OCI-LY3 (cell line): ENCODE measurements at regions not wholly inside any gene's neighbourhood (a gene's known extent, or its start where the extent isn't known, plus 50 kb on each side); places are given as distances from the start of the nearest gene placed in this dataset.

Experiments used
- CTCF ChIP-seq: fragments of 200-600, 300-600 bp; sonication (generic); IDR thresholded peaks from 2 replicates; pipeline ENCODE4 v1.5.1; 2014; ENCODE audit warnings: antibody characterized with exemption, low read length, low read depth
- EZH2phosphoT487 ChIP-seq: fragments of 200-600 bp; shearing (Covaris generic); IDR thresholded peaks from 2 replicates; pipeline ENCODE4 v1.6.1; 2018; ENCODE audit warnings: antibody characterized with exemption, mixed run types, low read depth

GRCh38 chr15:81532001-81532400 lies 158.0 kb upstream of the TMC3 start:
- TF ChIP-seq CTCF (no peak), EZH2phosphoT487 (no peak)
